Fibroblast of skin of back (primary cell): ENCODE measurements at regions not wholly inside any gene's neighbourhood (a gene's known extent, or its start where the extent isn't known, plus 50 kb on each side); places are given as distances from the start of the nearest gene placed in this dataset.
A peak's percentile ranks its signal among the peaks of the same experiment; 100 is the strongest.

ENCODE experiments used
- DNase-seq: peaks from one replicate; pipeline ENCODE4 v3.0.0-alpha.2; 2013

DNA sequence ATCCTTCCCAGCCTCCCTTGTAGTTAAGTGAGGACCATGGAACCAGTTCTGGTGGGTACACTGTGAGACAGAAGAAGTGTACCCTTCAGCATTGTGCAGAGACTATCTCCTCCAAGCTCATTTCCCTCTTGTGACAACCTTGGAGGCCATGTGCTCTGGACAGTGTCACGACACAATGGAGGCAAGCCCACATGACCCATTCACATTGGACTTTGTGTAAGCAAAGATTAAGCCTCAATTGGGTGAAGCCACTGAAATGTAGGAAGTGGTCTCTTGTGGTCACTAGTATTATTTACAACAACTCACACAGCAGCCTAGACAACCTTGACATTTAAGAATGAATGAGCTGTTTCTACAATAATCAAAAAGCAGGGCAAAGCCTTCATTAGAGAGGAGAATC lies 124.2 kb downstream of the INHBA start:
- peak; percentile 24 for DNase-seq

- peak; percentile 83 for DNase-seq
Observed at GRCh38 chr7:41576166-41576565, 126.7 kb downstream of the INHBA start.

DNA sequence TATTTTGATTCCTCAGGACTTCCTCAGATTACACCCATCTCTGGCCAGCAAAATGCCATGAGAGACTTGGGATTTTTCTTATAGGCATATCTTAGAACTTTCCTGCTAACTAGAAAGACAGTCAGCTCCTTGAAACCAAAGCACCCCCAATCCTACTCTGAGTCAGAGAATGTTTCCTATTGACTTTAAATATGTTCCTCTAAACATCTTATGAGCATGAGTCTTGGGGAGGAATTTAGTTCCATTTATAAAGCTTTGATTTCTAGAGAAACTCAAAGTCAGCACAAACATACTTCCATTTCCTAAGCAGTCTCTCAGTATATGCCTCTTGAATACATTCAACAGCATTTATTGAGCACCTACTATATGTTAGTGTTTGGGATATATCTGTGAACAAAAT lies 128.5 kb downstream of the INHBA start:
- peak; percentile 86 for DNase-seq

DNA sequence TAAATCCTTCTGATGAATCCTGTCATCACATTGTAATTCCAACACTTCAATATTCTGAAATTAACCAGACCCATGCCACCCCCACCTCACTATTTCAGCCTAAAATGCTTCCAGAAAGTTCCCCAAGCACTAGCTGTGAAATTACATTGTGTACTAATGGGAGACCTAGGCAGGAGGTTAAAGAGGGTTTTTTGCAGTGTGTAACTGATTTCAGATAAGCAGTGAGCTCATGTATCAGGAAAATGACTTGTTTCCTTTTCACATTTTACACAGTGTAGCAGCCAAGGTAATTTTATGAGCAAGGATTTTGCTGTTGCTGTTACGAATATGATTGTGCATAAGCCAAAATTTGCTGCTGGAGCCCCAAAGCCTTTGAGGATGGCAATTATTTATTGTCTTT lies 129.0 kb downstream of the INHBA start:
- no peak for DNase-seq

DNA sequence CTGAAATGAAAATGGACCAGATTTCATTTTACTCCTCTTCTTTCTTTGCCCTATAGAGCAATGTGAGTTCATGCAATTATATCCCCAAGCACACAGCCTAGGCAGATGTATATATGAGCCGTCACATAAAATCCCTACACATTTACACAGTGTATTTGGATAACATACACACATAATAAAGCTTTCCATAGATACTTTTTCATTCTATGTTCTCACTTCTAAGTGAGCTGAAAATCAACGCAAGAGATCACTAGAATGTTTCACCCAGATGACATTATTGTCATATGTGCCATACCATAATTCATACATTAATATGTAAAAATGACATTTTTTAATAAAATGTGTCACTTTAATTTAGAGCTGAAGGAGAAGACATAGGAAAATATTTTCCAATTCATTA lies 129.4 kb downstream of the INHBA start:
- DNase-seq = no peak

DNA sequence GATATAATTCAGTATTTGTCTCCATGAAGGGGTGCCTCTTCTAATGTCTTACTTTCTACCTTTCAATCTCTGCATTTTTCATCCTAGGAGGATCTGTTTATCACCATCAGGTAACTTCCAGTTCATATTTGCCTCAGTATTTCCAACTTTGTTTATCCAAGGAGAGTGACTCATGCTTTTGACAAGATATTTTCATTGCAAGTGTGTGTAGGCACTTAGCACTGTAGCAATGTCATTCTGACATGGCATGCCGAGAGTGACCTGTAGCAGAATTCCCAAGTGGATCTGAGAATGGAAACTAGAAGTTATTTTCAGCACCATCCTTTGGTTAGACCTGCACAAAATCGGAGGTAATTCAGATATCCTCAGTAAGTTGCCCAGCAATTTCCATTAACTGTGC lies 129.9 kb downstream of the INHBA start:
- peak; percentile 89 for DNase-seq

DNA sequence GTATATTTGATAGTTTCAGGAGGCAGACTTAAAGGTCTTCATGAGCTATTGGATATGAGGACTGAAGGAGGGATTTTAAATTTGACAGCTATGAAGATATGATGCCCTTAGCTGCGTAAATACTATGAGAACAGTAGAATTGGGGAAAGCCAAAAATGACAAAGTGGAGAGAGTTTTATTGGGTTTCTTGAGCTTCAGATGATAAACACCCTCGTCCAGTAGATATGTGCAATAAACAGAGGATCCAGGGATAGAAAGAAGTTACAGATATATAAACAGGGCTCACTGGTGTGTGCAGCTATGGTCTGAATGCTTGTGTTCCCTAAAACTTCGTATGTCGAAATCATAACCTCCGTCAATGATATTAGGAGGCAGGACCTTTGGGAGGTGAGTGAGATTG lies 131.3 kb downstream of the INHBA start:
- no peak for DNase-seq

DNA sequence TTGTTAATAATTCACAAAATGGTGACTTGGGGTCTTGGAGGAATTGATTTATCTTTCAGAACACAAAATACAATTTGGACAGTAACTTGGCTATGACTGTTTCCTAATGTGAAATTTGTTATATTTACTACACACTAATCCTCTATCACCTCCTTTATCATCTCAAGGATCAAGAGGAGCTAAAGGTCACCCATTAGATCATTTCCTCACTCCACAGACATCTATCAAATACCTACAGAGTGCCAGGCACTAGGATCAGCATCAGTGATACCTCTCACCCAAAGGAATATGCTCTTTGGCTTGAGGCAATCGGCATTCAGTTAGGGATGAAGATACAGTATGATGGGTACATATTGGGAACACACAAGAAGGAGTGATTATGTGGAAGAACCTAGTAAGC lies 132.1 kb downstream of the INHBA start:
- DNase-seq = no peak

- DNase-seq = no peak
Observed at GRCh38 chr7:41568135-41568534, 134.8 kb downstream of the INHBA start.

DNA sequence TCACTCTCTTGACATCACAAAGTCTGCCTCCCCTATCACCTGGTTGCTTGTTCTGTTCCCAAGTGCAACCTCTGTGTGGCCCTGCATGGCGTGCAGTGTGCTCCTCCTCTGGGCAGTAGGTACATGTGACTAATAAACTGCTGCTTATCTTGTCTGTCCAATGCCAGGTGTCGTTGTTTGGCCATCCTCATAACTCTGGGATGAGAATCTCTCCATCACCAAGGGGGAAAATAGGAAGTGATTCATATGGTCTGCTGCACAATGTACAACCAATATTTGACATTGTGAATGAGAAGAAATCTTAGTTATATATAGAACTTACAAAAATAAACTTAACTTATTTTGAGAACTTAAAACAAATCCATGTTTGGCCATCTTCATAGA lies 135.2 kb downstream of the INHBA start:
- DNase-seq = peak; percentile 90

DNA sequence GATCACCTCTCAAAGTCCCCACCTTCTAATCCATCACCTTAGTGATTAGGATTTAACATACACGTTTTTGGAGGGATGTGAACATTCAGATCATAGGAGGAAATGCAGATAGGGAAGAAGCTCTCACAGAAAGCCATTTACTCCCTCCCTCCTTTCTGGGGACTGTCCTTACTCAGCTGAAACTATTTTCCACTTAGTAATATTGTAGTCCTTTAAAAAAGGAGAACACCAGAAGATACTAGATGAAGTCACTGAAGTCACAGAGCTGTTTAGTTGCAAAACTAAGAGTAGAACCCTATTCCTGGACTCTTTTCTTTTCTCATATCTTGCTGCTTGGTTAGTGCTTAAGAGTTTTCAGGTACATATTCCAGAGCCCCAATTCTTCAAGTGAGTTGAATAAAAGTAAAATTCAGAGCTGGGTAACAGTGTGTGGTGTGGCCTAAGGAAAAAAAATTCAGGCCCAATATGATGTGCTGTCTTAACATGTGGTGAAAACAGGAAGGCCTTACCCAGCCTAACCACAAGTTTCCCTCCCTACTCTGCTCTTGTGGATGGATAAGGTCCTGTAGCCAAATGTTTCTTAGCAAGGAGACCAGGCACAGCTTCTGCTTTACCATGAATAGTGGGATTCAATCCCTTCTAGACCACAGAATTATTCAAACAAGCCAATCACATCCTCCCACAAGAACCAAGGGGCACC lies 135.7 kb downstream of the INHBA start:
- peak; percentile 59 for DNase-seq

DNA sequence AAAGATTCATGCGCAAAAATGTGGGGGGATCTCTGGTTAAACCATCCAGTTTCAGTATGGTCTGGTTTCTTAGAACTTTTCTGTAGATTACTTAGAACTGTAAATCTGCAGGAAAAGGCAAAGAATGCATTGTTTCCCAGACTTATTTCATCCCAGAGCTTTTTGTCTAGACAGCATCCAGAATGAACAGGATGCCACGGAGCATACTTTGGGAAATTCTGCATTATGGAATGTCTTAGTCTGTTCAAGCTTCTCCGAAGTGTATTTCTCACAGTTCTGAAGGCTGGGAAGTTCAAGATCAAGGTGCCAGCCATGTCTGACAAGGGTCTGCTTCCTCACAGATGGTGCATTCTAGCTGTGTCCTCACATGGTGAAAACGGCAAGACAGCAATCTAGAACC lies 136.3 kb downstream of the INHBA start:
- peak; percentile 65 for DNase-seq

GRCh38 chr7:41565655-41566054 lies 137.2 kb downstream of the INHBA start:
- DNase-seq = no peak

DNA sequence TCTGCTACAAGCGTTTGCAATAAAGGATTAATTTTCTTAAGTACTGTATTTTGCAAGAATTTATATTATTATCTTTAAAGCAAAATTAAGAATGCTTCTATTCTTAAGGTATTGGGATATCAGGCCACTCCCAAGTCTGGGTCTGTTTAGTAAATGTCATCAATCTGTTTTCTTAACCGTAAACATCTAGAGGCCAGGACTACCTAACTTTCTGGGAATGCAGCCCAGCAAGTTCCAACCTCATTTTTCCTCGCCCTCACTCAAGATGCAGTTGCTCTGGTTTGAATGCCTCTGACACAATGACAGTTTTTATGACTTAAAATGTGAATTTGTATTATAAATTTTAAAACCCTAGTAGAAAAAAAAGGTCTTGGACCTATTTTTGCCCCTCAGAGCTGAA lies 143.5 kb downstream of the INHBA start:
- DNase-seq = no peak

GRCh38 chr7:41554481-41554880 lies 148.4 kb downstream of the INHBA start:
- DNase-seq = no peak

DNA sequence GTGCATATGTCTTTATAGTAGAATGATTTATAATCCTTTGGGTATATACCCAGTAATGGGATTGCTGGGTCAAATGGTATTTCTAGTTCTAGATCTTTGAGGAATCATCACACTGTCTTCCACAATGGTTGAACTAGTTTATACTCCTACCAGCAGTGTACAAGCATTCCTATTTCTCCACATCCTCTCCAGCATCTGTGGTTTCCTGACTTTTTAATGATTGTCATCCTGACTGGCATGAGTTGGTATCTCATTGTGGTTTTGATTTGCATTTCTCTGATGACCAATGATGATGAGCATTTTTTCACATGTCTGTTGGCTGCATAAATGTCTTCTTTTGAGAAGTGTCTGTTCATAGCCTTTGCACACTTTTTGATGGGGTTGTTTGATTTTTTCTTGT lies 152.8 kb downstream of the INHBA start:
- DNase-seq = peak; percentile 70

- DNase-seq = no peak
Observed at GRCh38 chr7:41544241-41544640, 158.6 kb downstream of the INHBA start.

DNA sequence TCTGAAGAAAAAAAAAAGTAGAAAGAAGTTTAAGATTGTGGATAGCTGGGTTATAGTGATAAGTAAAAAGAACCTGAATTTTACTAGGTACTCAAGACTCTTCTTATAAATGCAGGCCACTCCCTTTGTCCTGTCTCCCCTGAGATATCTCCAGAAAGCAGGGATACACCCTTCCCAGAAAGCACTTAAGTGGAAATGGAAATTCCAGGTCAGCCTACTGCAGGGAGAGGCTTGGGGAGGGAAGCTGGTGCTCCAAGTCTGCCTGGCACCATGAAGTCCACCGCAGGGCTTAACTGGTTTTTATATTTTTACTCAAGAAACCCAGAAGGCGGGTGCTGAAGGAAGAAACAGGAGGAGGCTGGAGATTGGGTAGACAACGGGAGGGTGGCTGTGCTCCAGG lies 162.3 kb downstream of the INHBA start:
- no peak for DNase-seq

- peak; percentile 12 for DNase-seq
Observed at GRCh38 chr7:41538810-41539724, 163.8 kb downstream of the INHBA start.

- DNase-seq = no peak
Observed at GRCh38 chr7:41536873-41537665, 165.8 kb downstream of the INHBA start.

DNA sequence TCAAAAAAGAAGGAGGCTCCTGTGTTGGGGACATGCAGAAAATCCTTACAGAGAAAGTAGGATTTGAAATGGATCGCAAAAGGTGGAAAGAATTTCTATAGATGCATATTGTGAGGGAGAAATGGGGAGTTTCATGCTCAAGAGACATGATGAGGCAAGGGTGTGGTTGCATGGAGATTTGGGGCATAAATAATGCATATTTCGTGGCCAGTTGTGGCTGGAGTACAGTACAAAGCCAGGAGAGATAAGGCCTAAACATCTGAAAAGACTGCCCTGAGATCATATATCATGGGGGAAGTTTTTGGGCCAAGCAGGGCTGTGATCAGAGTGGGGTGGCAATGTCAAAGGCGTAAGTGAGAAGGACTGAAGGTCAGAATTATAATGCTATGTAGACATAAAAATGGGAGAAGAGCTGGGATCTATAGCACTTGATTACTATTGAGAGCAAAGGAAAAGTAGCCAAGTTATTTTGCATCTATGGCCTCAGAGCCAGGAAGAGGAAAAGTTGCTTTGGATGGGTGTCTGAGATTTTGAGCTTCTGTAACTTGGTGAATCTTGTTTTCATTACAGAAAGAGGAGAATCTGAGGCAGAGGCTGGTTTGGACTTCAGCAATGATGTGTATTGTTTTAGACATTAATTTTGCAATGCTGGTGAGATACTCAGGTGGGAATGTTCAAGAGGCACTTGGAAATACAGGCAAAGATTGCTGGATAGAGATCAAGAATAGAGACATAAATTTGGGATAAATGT lies 166.6 kb downstream of the INHBA start:
- DNase-seq = no peak

DNA sequence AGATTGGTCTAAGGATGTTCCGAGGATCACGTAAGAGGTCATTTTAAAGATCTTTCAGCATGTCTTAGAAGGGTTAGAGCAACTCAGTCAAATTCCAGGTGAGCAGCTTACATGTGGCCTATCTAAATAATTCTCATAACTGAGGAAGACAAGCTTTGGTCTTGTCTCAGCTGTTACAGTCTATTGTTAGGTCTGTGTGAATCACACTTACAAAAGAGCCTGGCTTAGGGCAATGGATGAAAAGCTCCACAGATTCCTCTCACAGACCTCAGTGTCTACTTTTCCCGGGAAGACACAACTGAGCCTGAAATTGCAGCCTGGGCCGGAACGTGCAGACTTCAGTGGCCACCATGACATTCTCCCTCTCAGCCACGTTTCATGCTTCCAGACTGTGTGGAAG lies 173.1 kb downstream of the INHBA start:
- DNase-seq = no peak

GRCh38 chr7:41524876-41525275 lies 178.0 kb downstream of the INHBA start:
- DNase-seq = no peak
